WI38 (cell line): ENCODE measurements at regions not wholly inside any gene's neighbourhood (a gene's known extent, or its start where the extent isn't known, plus 50 kb on each side); places are given as distances from the start of the nearest gene placed in this dataset.

ENCODE experiments used
- H3K4me3 ChIP-seq: 2 replicates; pipeline ENCODE4 v1.5.1; 2011; ENCODE audit warnings: low read depth, mild to moderate bottlenecking, control low read depth, low read length
- TF ChIP-seq, protein P1 (sequence below): IDR thresholded peaks from 2 replicates; pipeline ENCODE4 v1.5.1; 2012; ENCODE audit warnings: low read depth, mild to moderate bottlenecking, control low read depth, low read length

DNA sequence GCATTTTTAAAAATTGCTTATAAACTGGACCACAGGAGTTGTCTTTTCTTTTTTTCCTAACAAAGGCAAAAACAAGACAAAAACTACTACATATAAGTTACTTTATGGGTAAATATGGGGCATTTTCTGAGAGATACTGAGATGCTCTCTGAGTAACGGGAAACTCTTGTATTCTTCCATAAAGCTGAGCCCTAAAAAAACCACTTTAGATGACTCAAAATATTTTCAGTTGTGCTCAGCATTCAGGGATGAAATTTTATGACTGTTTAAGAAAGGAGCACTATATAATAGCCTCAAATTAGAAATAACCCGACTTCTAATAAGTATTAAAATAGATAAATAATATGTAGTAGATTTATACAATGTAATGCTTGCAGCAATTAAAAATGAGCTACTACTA, 644.5 kb downstream of the KCTD16 start:
- TF ChIP-seq, protein P1, sequence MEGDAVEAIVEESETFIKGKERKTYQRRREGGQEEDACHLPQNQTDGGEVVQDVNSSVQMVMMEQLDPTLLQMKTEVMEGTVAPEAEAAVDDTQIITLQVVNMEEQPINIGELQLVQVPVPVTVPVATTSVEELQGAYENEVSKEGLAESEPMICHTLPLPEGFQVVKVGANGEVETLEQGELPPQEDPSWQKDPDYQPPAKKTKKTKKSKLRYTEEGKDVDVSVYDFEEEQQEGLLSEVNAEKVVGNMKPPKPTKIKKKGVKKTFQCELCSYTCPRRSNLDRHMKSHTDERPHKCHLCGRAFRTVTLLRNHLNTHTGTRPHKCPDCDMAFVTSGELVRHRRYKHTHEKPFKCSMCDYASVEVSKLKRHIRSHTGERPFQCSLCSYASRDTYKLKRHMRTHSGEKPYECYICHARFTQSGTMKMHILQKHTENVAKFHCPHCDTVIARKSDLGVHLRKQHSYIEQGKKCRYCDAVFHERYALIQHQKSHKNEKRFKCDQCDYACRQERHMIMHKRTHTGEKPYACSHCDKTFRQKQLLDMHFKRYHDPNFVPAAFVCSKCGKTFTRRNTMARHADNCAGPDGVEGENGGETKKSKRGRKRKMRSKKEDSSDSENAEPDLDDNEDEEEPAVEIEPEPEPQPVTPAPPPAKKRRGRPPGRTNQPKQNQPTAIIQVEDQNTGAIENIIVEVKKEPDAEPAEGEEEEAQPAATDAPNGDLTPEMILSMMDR: no peak
- no peak overlapping the region for H3K4me3 ChIP-seq

DNA sequence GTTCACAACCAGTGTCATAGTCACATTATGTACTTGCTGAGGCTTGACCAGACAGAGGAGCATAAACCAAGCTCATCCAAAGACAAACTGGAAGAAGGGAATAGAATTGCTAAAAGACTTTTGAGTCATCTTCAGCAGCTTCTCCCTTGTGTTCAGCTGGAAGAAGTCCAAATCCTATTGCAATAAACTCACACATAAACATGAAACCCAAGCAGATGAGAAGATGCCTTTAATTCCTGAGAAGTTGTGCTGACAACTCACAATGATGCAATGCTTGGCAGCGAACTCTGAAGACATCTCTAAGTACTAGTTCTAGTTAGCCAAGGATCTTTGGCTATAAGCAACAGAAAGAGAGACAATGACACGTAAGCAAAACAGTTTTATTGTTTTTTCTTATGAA, 642.1 kb downstream of the KCTD16 start:
- TF ChIP-seq, protein P1: no peak
- no peak overlapping the region for H3K4me3 ChIP-seq

DNA sequence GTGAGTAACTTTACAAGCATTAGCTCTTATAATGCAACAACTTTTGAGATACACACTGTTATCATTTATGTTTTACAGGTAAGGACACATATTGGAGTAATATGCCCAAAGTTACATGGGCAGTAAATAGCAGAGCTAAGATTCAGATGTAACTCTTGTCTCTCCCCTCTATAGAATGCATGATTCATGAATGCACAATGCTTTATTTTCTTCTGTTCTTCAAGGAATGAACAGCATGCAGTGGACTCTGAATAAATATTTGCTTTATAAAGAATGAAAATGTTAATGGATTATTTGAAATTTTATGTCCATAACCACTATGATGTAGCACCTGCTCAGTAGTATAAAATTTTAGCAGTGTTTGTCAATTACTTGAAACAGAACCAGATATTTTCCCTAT, 629.5 kb downstream of the KCTD16 start:
- no peak overlapping the region for H3K4me3 ChIP-seq

DNA sequence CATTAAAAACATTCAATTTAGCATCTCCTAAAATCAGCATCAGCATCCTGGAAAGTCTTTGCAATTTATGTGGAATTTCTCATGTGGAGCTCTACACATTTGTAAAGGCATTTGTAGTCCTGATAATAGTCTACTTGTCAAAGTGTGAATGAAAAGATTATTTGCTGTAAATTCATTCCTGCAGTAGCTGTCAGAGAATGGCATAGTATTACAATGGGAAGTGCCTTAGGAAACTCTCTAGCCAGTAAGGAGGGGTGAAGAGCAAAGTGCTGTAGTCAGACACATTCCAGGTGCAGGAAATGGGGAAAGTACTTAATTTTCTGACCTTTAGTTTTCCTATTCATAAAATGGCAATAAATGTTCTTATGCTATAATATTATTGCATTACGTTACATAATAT, 627.9 kb downstream of the KCTD16 start:
- TF ChIP-seq, protein P1: no peak
- H3K4me3 ChIP-seq: no peak overlapping the region

More for the DNA sequence above, 629.5 kb downstream of the KCTD16 start:
- TF ChIP-seq, protein P1: no peak

DNA sequence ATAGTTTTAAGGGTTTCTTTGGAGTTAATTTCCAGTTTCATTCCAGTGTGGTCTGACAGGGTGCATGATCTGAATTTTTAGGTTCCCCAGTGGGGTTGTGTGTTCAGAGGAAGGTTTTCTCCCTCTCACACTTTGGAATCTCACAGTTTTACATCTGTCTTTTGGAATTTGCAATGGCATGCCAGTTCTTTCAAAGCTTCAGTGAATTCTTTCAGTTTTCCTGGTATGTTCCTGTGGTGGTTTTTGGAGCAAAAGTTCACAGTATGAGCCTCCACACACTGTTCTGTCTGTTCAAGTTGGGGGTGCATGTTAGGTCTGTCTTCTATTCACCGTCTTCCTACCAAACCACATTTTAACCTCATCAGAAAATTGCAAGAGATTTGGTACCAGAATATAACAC, 624.2 kb downstream of the KCTD16 start:
- H3K4me3 ChIP-seq: no peak overlapping the region
- TF ChIP-seq, protein P1: no peak

DNA sequence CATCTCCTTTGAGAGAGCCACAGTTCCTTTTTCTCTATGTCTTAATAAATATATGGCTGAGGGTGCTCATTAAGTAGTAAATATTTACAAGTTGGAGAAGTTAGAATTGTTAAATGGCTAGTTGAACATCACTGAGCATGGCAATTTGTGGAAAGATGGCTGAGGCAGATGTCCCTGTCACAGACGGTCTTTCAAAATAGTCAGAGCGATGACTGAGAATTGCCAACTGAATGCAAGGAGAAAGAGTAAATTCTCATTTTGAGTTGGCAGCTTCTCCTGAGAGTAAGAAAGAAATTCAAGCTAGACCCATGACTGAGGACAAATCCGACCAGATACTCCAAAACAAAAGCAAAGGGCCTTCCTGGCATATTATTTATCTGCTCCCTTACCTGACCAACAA, 617.9 kb downstream of the KCTD16 start:
- H3K4me3 ChIP-seq: no peak overlapping the region
- TF ChIP-seq, protein P1: no peak

DNA sequence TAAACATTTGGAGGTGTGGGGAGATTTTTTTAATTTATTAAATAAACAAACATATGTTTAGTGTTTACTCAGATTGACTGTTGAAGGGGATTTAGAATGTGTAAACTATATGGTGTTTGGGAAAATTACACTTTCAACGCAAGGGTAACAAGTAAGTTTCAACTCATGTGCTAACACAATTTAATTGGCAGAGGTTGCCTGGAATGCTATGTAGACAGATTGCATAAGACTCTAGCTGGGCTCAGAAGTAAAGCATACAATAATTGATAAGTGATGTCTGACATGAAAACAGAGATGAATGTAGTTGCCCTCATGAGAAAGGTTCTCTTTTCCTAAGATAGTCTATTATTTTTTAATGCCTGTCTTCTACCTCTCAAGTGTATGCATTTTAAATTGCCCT, 617.4 kb downstream of the KCTD16 start:
- no peak overlapping the region for H3K4me3 ChIP-seq
- TF ChIP-seq, protein P1: no peak
